Natural killer cell treated with Interleukin-12 subunit alpha and Interleukin-12 subunit beta and Interleukin-15 and Interleukin-18, amount 100 ng/mL, for 72 hours (primary cell): ENCODE measurements at regions not wholly inside any gene's neighbourhood (a gene's known extent, or its start where the extent isn't known, plus 50 kb on each side); places are given as distances from the start of the nearest gene placed in this dataset.

Experiments used
- ATAC-seq, 2 donors: fragments of 150-1000 bp; cut with Tn5 transposase in 1 of 2; sonication (Bioruptor Pico), chemical (Tn5 transposase) in 1 of 2; 2 replicates each; pipeline ENCODE4 v1.10.0; 2021
- DNase-seq: peaks from one replicate; pipeline ENCODE4 v3.0.0; 2022; ENCODE audit warnings: low spot score
- H3K27ac Mint-ChIP-seq, 2 donors: 1 replicate in 1 of 2; 2 replicates in 1 of 2; pipeline ENCODE4 v1.8.0; 2022; ENCODE audit warnings: mixed read lengths in 2 of 2, mild to moderate bottlenecking in 1 of 2, moderate library complexity in 1 of 2
- H3K27me3 Mint-ChIP-seq, 2 donors: 1 replicate in 1 of 2; 2 replicates in 1 of 2; pipeline ENCODE4 v1.8.0; 2022; ENCODE audit warnings: mixed read lengths in 2 of 2
- H3K36me3 Mint-ChIP-seq: one replicate; pipeline ENCODE4 v1.8.0; 2022; ENCODE audit warnings: mixed read lengths
- H3K4me1 Mint-ChIP-seq, 2 donors: 1 replicate in 1 of 2; 2 replicates in 1 of 2; pipeline ENCODE4 v1.8.0; 2022; ENCODE audit warnings: low read depth in 2 of 2, mixed read lengths in 2 of 2, mild to moderate bottlenecking in 1 of 2
- H3K4me3 Mint-ChIP-seq: one replicate; pipeline ENCODE4 v1.8.0; 2022; ENCODE audit warnings: mixed read lengths
- H3K9me3 Mint-ChIP-seq: 2 replicates; pipeline ENCODE4 v1.8.0; 2022; ENCODE audit warnings: mixed read lengths

GRCh38 chr3:68142441-68142840, 488.0 kb upstream of the SUCLG2 start:
- Mint-ChIP-seq H3K4me1 (no peaks in the 10 kb centered on the region), H3K27me3 (no peaks in the 10 kb centered on the region), H3K4me3 (no peak overlapping the region), H3K27ac (no peak overlapping the region), H3K9me3 (peaks cover 6% of the 10 kb centered on the region), H3K36me3 (no peaks in the 10 kb centered on the region)
- ATAC-seq, result no peak
- DNase-seq, result no peak

- H3K4me3 Mint-ChIP-seq, result no peak overlapping the region
- no peaks in the 10 kb centered on the region for H3K27me3 Mint-ChIP-seq
- H3K36me3 Mint-ChIP-seq, result no peaks in the 10 kb centered on the region
- DNase-seq (no peak), ATAC-seq (no peak)
- no peak overlapping the region for H3K27ac Mint-ChIP-seq
- H3K4me1 Mint-ChIP-seq, result no peaks in the 10 kb centered on the region
- peaks cover 5% of the 10 kb centered on the region for H3K9me3 Mint-ChIP-seq
Measured at GRCh38 chr3:68139897-68140296, 485.5 kb upstream of the SUCLG2 start.

- Mint-ChIP-seq H3K4me3 (no peak overlapping the region), H3K9me3 (peaks cover 13% of the 10 kb centered on the region), H3K27ac (no peak overlapping the region), H3K27me3 (no peaks in the 10 kb centered on the region), H3K36me3 (peaks cover 6% of the 10 kb centered on the region), H3K4me1 (no peaks in the 10 kb centered on the region)
- ATAC-seq, result no peak
- DNase-seq, result no peak
Measured at GRCh38 chr3:68136411-68136810, 482.0 kb upstream of the SUCLG2 start.

GRCh38 chr3:68135067-68135466, 480.7 kb upstream of the SUCLG2 start:
- Mint-ChIP-seq H3K4me1 (no peaks in the 10 kb centered on the region), H3K9me3 (peaks cover 19% of the 10 kb centered on the region), H3K27me3 (no peaks in the 10 kb centered on the region), H3K27ac (no peak overlapping the region), H3K36me3 (peaks cover 12% of the 10 kb centered on the region), H3K4me3 (no peak overlapping the region)
- DNase-seq, result no peak
- no peak for ATAC-seq

- Mint-ChIP-seq H3K4me3 (no peak overlapping the region), H3K36me3 (peaks cover 18% of the 10 kb centered on the region), H3K4me1 (peaks cover 0 to 6% of the 10 kb centered on the region in 2 donors), H3K9me3 (peaks cover 19% of the 10 kb centered on the region), H3K27me3 (no peaks in the 10 kb centered on the region), H3K27ac (no peak overlapping the region)
- ATAC-seq (no peak), DNase-seq (no peak)
Measured at GRCh38 chr3:68129065-68129464, 474.7 kb upstream of the SUCLG2 start.

- ATAC-seq (no peak), DNase-seq (no peak)
- Mint-ChIP-seq H3K36me3 (peaks cover 6% of the 10 kb centered on the region), H3K27ac (no peak overlapping the region), H3K4me1 (peaks cover 0 to 6% of the 10 kb centered on the region in 2 donors), H3K27me3 (no peaks in the 10 kb centered on the region), H3K9me3 (peaks cover 8% of the 10 kb centered on the region), H3K4me3 (no peak overlapping the region)
Measured at GRCh38 chr3:68123231-68123630, 468.8 kb upstream of the SUCLG2 start.

GRCh38 chr3:68121287-68121686, 466.9 kb upstream of the SUCLG2 start:
- H3K4me1 Mint-ChIP-seq, result no peaks in the 10 kb centered on the region
- no peak for ATAC-seq
- DNase-seq, result no peak
- no peaks in the 10 kb centered on the region for H3K27me3 Mint-ChIP-seq
- H3K27ac Mint-ChIP-seq, result no peak overlapping the region
- peaks cover 9% of the 10 kb centered on the region for H3K9me3 Mint-ChIP-seq
- H3K4me3 Mint-ChIP-seq, result no peak overlapping the region
- H3K36me3 Mint-ChIP-seq, result no peaks in the 10 kb centered on the region

GRCh38 chr3:68116580-68116979, 462.2 kb upstream of the SUCLG2 start:
- Mint-ChIP-seq H3K36me3 (no peaks in the 10 kb centered on the region), H3K4me3 (no peak overlapping the region), H3K9me3 (peaks cover 9% of the 10 kb centered on the region), H3K4me1 (no peaks in the 10 kb centered on the region), H3K27me3 (no peaks in the 10 kb centered on the region), H3K27ac (no peak overlapping the region)
- DNase-seq, result no peak
- no peak for ATAC-seq

GRCh38 chr3:68103811-68104210, 449.4 kb upstream of the SUCLG2 start:
- Mint-ChIP-seq H3K9me3 (no peaks in the 10 kb centered on the region), H3K27ac (no peak overlapping the region), H3K4me3 (no peak overlapping the region), H3K27me3 (no peaks in the 10 kb centered on the region), H3K4me1 (peaks cover 0 to 12% of the 10 kb centered on the region in 2 donors), H3K36me3 (peaks cover 4% of the 10 kb centered on the region)
- DNase-seq (no peak), ATAC-seq (no peak)

- H3K27ac Mint-ChIP-seq, result peak overlapping the region in 1 of 2 donors; percentile 93
- DNase-seq, result no peak
- peaks cover 6 to 24% of the 10 kb centered on the region in 2 donors for H3K4me1 Mint-ChIP-seq
- no peaks in the 10 kb centered on the region for H3K27me3 Mint-ChIP-seq
- peaks cover 7% of the 10 kb centered on the region for H3K36me3 Mint-ChIP-seq
- peak overlapping the region; percentile 72 for H3K4me3 Mint-ChIP-seq
- no peaks in the 10 kb centered on the region for H3K9me3 Mint-ChIP-seq
- no peak for ATAC-seq
Measured at GRCh38 chr3:68090571-68090970, 436.2 kb upstream of the SUCLG2 start.

GRCh38 chr3:68089572-68090011, 435.2 kb upstream of the SUCLG2 start:
- Mint-ChIP-seq H3K4me1 (peaks cover 6 to 24% of the 10 kb centered on the region in 2 donors), H3K9me3 (no peaks in the 10 kb centered on the region), H3K27me3 (no peaks in the 10 kb centered on the region), H3K27ac (peak overlapping the region in 1 of 2 donors; percentile 93), H3K4me3 (peak overlapping the region; percentile 37), H3K36me3 (peaks cover 13% of the 10 kb centered on the region)
- ATAC-seq (no peak), DNase-seq (no peak)

- Mint-ChIP-seq H3K36me3 (peaks cover 14% of the 10 kb centered on the region), H3K4me3 (peak overlapping the region; percentile 80), H3K27ac (peak overlapping the region; percentile 82 to 93), H3K27me3 (no peaks in the 10 kb centered on the region), H3K9me3 (peaks cover 3% of the 10 kb centered on the region), H3K4me1 (peaks cover 6 to 24% of the 10 kb centered on the region in 2 donors)
- ATAC-seq, result no peak
- no peak for DNase-seq
Measured at GRCh38 chr3:68088636-68089035, 434.2 kb upstream of the SUCLG2 start.

GRCh38 chr3:68088216-68088615, 433.8 kb upstream of the SUCLG2 start:
- ATAC-seq (peak; percentile 48 to 77), DNase-seq (no peak)
- peak overlapping the region; percentile 82 to 93 for H3K27ac Mint-ChIP-seq
- H3K9me3 Mint-ChIP-seq, result peaks cover 4% of the 10 kb centered on the region
- peaks cover 14% of the 10 kb centered on the region for H3K36me3 Mint-ChIP-seq
- peaks cover 6 to 24% of the 10 kb centered on the region in 2 donors for H3K4me1 Mint-ChIP-seq
- no peaks in the 10 kb centered on the region for H3K27me3 Mint-ChIP-seq
- peak overlapping the region; percentile 80 for H3K4me3 Mint-ChIP-seq

- DNase-seq (no peak), ATAC-seq (peak in 1 of 2 donors; percentile 62)
- Mint-ChIP-seq H3K27ac (peak overlapping the region in 1 of 2 donors; percentile 5), H3K4me1 (peaks cover 0 to 7% of the 10 kb centered on the region in 2 donors), H3K27me3 (peaks cover 0 to 7% of the 10 kb centered on the region in 2 donors), H3K36me3 (peaks cover 16% of the 10 kb centered on the region), H3K4me3 (peak overlapping the region; percentile 38), H3K9me3 (peaks cover 25% of the 10 kb centered on the region)
Measured at GRCh38 chr3:68072062-68072461, 417.6 kb upstream of the SUCLG2 start.

GRCh38 chr3:68070186-68070585, 415.8 kb upstream of the SUCLG2 start:
- DNase-seq (no peak), ATAC-seq (no peak)
- Mint-ChIP-seq H3K4me1 (peaks cover 0 to 7% of the 10 kb centered on the region in 2 donors), H3K27me3 (peaks cover 0 to 7% of the 10 kb centered on the region in 2 donors), H3K4me3 (no peak overlapping the region), H3K27ac (no peak overlapping the region), H3K9me3 (peaks cover 22% of the 10 kb centered on the region), H3K36me3 (peaks cover 16% of the 10 kb centered on the region)
